PFSK-1 (cell line): ENCODE measurements at regions not wholly inside any gene's neighbourhood (a gene's known extent, or its start where the extent isn't known, plus 50 kb on each side); places are given as distances from the start of the nearest gene placed in this dataset.

Source experiments
- FOXP2 ChIP-seq: optimal IDR thresholded peaks from 2 replicates; pipeline ENCODE3; 2011; ENCODE audit warnings: borderline replicate concordance, control low read depth, inconsistent platforms; ENCODE audit not compliant: insufficient read depth; ENCODE audit errors: extremely low read length, extremely low read depth
- POLR2AphosphoS5 ChIP-seq: IDR thresholded peaks from 2 replicates; pipeline ENCODE4 v1.6.1; 2012; ENCODE audit warnings: low read depth, mild to moderate bottlenecking, control low read depth, low read length, moderate library complexity
- SIN3A ChIP-seq: IDR thresholded peaks from 2 replicates; pipeline ENCODE4 v1.6.1; 2012; ENCODE audit warnings: mild to moderate bottlenecking, low read length, moderate library complexity, borderline replicate concordance; ENCODE audit not compliant: insufficient read depth
- TAF1 ChIP-seq: IDR thresholded peaks from 2 replicates; pipeline ENCODE4 v1.6.1; 2012; ENCODE audit warnings: low read length, control low read depth, borderline replicate concordance; ENCODE audit not compliant: insufficient read depth
- TF ChIP-seq, protein P1 (sequence below), 2 experiments: IDR thresholded peaks; 2 replicates each; pipeline versions ENCODE4 v1.6.1 to v1.8.0; 2011 to 2012; ENCODE audit warnings: low read depth in 2 of 2, low read length in 2 of 2, control low read depth in 1 of 2, inconsistent platforms in 1 of 2, mild to moderate bottlenecking in 1 of 2, moderate library complexity in 1 of 2; ENCODE audit not compliant: insufficient read depth in 1 of 2

DNA sequence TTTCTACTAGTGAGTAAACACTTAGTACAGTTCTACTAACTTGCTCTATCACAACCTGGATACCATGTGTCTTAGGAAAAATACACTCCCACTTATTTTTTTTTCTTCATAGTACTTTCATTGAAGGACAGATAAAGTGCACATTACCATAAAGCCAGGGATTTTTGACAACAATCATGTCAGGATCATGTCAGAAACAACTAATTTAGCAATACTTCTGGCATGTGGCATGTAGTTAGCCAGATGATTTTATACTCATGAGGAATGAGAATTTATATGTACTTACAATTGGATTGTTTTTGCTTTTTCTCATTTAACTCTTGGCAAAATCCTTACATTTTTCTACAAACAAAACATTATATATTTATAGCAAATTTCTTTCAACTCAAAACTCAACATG is 630.7 kb upstream of the GRM3 start:
- TF ChIP-seq TAF1: no peak
- no peak for TF ChIP-seq POLR2AphosphoS5

DNA sequence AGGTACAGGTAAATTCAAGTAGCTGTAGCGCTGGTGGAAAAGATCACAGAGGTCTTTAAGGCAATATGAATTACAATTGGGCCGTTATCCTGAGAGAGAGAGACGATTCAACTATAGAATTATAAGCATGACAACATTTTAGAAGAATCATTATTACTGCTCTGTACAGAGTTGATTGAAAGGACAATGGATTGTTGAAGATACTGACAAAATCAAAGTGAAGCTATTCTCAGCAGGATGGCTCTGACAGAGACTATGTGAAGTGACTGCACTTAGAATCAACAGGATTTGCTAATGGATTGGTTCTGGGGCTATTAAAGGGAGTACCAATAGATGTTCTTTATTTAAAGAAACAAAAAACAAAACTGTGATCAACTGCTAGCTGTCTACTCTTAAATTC is 634.8 kb upstream of the GRM3 start:
- no peak for TF ChIP-seq FOXP2
- no peak for TF ChIP-seq SIN3A
- no peak for TF ChIP-seq POLR2AphosphoS5
- TF ChIP-seq, protein P1, sequence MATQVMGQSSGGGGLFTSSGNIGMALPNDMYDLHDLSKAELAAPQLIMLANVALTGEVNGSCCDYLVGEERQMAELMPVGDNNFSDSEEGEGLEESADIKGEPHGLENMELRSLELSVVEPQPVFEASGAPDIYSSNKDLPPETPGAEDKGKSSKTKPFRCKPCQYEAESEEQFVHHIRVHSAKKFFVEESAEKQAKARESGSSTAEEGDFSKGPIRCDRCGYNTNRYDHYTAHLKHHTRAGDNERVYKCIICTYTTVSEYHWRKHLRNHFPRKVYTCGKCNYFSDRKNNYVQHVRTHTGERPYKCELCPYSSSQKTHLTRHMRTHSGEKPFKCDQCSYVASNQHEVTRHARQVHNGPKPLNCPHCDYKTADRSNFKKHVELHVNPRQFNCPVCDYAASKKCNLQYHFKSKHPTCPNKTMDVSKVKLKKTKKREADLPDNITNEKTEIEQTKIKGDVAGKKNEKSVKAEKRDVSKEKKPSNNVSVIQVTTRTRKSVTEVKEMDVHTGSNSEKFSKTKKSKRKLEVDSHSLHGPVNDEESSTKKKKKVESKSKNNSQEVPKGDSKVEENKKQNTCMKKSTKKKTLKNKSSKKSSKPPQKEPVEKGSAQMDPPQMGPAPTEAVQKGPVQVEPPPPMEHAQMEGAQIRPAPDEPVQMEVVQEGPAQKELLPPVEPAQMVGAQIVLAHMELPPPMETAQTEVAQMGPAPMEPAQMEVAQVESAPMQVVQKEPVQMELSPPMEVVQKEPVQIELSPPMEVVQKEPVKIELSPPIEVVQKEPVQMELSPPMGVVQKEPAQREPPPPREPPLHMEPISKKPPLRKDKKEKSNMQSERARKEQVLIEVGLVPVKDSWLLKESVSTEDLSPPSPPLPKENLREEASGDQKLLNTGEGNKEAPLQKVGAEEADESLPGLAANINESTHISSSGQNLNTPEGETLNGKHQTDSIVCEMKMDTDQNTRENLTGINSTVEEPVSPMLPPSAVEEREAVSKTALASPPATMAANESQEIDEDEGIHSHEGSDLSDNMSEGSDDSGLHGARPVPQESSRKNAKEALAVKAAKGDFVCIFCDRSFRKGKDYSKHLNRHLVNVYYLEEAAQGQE (IDR thresholded peaks at IDR 0.05; ENCODE audit: insufficient read depth in 1 of 2, low read depth in 2 of 2, low read length in 2 of 2): no peak
- no peak for TF ChIP-seq TAF1

DNA sequence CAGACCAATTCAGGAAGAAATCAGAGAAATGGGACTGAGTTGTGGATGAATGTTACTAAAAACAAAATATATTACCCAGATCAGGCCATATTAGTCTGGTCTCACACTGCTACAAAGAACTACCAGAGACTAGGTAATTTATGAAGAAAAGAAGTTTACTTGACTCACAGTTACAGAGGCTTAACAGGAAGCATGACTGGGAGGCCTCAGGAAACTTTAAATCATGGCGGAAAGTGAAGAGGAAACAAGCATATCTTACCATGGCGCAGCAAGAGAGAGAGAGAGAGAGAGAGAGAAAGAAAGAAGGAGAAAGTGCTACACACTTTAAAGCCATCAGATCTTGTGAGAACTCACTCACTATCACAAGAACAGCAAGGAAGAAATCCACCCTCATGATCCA is 636.8 kb upstream of the GRM3 start:
- TF ChIP-seq FOXP2 (no peak), SIN3A (no peak), POLR2AphosphoS5 (no peak), TAF1 (no peak)
- TF ChIP-seq, protein P1 (IDR thresholded peaks at IDR 0.05; ENCODE audit: insufficient read depth in 1 of 2, low read depth in 2 of 2, low read length in 2 of 2): no peak

DNA sequence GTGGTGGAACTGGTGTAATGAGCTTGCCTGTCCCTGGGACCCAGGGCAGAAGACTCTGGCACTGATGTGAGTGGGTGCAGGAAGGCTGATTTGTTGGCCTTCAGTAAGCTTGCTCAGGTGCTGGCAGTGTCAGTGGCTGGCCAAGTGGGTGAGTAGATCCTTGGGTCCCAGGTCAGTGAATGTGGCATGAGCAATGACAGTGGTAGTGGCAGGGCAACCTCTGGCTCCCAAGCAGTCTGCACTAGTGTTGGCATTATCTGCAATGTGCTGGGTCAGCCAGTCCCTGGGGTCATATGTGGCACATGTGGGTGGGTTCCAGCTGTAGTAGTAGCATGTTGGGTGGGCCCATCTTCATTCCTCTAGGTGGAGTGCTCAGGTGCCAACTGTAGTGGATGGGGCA is 640.9 kb upstream of the GRM3 start:
- TF ChIP-seq SIN3A: no peak

DNA sequence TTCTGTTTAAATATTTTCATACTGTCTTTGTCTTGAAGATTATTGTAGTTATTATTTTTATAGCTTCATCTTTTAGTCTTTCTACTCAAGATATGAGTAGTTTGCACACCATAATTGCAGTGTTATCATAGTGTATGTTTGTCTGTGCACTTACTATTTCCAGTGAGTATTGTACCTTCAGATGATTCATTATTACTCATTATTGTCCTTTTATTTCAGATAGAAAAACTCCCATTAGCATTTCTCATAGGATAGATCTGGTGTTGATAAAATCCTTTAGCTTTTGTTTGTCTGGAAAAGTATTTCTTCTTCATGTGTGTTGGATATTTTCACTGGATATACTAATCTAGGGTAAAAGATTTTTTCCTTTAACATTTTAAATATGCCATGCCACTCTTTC is 646.2 kb upstream of the GRM3 start:
- TF ChIP-seq POLR2AphosphoS5: no peak
- TF ChIP-seq SIN3A: no peak
- TF ChIP-seq FOXP2: no peak

DNA sequence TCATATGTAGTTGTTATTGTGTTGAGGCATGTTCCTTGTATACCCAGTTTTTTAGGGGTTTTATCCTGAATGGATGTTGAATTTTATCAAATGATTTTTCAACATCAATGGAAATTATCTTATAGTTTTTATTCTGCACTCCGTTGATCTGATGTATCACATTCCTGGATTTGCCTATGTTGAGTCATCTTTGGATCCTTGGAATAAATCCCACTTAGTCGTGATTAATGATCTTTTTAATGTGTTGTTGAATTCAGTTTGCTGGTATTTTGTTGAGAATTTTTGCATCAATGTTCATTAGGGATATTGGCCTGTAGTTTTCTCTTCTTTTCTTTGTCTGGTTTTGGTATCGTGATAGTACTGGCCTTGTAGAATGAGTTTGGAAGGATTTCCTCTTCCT is 648.6 kb upstream of the GRM3 start:
- no peak for TF ChIP-seq FOXP2
- TF ChIP-seq SIN3A: no peak
- TF ChIP-seq, protein P1 (IDR thresholded peaks at IDR 0.05; ENCODE audit: insufficient read depth in 1 of 2, low read depth in 2 of 2, low read length in 2 of 2): no peak
- TF ChIP-seq TAF1: no peak
- no peak for TF ChIP-seq POLR2AphosphoS5

DNA sequence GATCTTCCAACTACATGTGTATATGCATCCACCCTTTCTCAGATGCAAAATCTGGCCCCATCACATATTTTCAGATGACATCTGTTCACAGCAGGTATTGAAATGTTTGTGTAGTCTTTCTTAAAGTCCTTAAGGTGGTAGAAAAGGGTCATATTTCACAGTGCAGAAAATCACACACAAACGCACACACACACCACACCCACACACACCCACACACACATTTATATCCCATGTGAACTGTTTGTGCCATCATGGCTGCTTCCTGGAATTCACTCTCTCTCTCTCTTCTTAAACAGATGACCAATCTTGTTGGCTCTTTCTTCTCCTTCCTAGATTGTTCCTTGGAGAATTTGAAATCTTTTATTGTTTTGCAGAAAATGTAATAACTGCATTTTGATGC is 663.0 kb upstream of the GRM3 start:
- TF ChIP-seq FOXP2: no peak
- TF ChIP-seq SIN3A: no peak
- TF ChIP-seq, protein P1 (IDR thresholded peaks at IDR 0.05; ENCODE audit: insufficient read depth in 1 of 2, low read depth in 2 of 2, low read length in 2 of 2): no peak
- TF ChIP-seq TAF1: no peak
